ENCODE measurements at regions not wholly inside any gene's neighbourhood (a gene's known extent, or its start where the extent isn't known, plus 50 kb on each side); places are given as distances from the start of the nearest gene placed in this dataset.
"Not testable (repeated sequence)": the region's sequence is repeated elsewhere in the genome, so short reads cannot be mapped to it uniquely, and the experiment has no call there.

DNA sequence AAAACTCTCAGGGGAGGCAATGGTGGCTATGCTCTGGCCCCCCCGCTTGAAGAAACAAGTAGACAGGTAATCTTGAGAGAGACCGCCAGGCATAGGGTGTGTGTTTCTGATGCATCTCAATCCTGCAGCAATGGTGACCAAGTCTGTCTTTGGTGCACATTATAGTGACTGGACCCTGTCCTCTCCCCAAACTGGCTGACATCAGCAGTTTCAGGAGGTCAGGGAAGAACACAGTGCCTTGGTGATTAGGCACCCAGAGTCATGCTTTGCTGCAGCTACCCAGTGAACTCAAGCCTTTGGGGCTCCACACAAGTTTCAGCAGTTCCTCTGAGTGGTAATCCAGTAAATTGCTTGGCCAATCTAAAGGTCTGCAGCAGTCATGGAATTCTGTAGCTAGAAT lies 318.3 kb downstream of the SPIN4 start:
- H2AFZ ChIP-seq (ENCODE audit: low read depth) = no peak overlapping the region
- H3K36me3 ChIP-seq (ENCODE audit: insufficient read depth) = no peaks in the 10 kb centered on the region
- no peak overlapping the region for H3K9ac ChIP-seq
- no peaks in the 10 kb centered on the region for H3K27me3 ChIP-seq (ENCODE audit: insufficient read depth, low read depth)
- TF ChIP-seq, protein P1, sequence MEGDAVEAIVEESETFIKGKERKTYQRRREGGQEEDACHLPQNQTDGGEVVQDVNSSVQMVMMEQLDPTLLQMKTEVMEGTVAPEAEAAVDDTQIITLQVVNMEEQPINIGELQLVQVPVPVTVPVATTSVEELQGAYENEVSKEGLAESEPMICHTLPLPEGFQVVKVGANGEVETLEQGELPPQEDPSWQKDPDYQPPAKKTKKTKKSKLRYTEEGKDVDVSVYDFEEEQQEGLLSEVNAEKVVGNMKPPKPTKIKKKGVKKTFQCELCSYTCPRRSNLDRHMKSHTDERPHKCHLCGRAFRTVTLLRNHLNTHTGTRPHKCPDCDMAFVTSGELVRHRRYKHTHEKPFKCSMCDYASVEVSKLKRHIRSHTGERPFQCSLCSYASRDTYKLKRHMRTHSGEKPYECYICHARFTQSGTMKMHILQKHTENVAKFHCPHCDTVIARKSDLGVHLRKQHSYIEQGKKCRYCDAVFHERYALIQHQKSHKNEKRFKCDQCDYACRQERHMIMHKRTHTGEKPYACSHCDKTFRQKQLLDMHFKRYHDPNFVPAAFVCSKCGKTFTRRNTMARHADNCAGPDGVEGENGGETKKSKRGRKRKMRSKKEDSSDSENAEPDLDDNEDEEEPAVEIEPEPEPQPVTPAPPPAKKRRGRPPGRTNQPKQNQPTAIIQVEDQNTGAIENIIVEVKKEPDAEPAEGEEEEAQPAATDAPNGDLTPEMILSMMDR (conservative IDR thresholded peaks at IDR 0.05; ENCODE audit: low read depth, low read length) = no peak
- H3K79me2 ChIP-seq (ENCODE audit: insufficient read depth, low read depth) = no peaks in the 10 kb centered on the region
- no peak overlapping the region for H3K4me2 ChIP-seq
- no peaks in the 10 kb centered on the region for H3K4me1 ChIP-seq (ENCODE audit: low read depth, poor library complexity, severe bottlenecking)
- H4K20me1 ChIP-seq (ENCODE audit: insufficient read depth) = no peaks in the 10 kb centered on the region
- H3K27ac ChIP-seq = no peak overlapping the region
- H3K4me3 ChIP-seq (IDR thresholded peaks at IDR 0.05; ENCODE audit: insufficient read depth, low read depth, low read length) = no peak overlapping the region

GRCh38 chrX:63013549-63013948 lies 337.6 kb downstream of the SPIN4 start:
- Histone ChIP-seq H3K79me2 (ENCODE audit: insufficient read depth, low read depth) (no peaks in the 10 kb centered on the region), H2AFZ (ENCODE audit: low read depth) (no peak overlapping the region), H4K20me1 (ENCODE audit: insufficient read depth) (no peaks in the 10 kb centered on the region), H3K4me2 (no peak overlapping the region), H3K4me1 (ENCODE audit: low read depth, poor library complexity, severe bottlenecking) (no peaks in the 10 kb centered on the region), H3K36me3 (ENCODE audit: insufficient read depth) (no peaks in the 10 kb centered on the region), H3K27me3 (ENCODE audit: insufficient read depth, low read depth) (no peaks in the 10 kb centered on the region), H3K27ac (no peak overlapping the region), H3K4me3 (IDR thresholded peaks at IDR 0.05; ENCODE audit: insufficient read depth, low read depth, low read length) (no peak overlapping the region), H3K9ac (no peak overlapping the region)
- TF ChIP-seq, protein P1 (conservative IDR thresholded peaks at IDR 0.05; ENCODE audit: low read depth, low read length) = no peak

DNA sequence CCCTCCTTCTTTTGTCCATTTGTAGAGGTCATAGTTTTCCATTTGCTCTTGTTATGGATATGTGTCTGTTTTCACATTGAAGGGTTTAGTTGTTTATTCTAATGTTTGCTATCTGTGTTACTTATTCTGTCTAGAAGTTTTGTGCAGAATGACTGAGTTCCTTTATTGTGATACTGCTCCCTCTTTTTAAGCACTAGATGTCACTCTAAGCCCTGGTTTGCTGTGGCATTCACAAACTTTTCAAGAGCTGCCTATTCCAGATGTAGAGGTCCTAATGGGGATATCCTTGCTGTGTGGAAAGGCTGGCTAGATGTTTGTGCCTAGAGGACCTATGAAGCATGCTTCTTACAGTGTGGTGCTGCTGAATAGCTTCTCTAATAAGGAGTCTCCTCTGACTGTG lies 338.6 kb downstream of the SPIN4 start:
- H3K4me2 ChIP-seq = no peak overlapping the region
- no peak overlapping the region for H3K4me3 ChIP-seq (IDR thresholded peaks at IDR 0.05; ENCODE audit: insufficient read depth, low read depth, low read length)
- no peaks in the 10 kb centered on the region for H4K20me1 ChIP-seq (ENCODE audit: insufficient read depth)
- H2AFZ ChIP-seq (ENCODE audit: low read depth) = no peak overlapping the region
- H3K79me2 ChIP-seq (ENCODE audit: insufficient read depth, low read depth) = no peaks in the 10 kb centered on the region
- TF ChIP-seq, protein P1 (conservative IDR thresholded peaks at IDR 0.05; ENCODE audit: low read depth, low read length) = no peak
- H3K9ac ChIP-seq = no peak overlapping the region
- no peaks in the 10 kb centered on the region for H3K27me3 ChIP-seq (ENCODE audit: insufficient read depth, low read depth)
- no peaks in the 10 kb centered on the region for H3K36me3 ChIP-seq (ENCODE audit: insufficient read depth)
- no peak overlapping the region for H3K27ac ChIP-seq
- H3K4me1 ChIP-seq (ENCODE audit: low read depth, poor library complexity, severe bottlenecking) = no peaks in the 10 kb centered on the region

GRCh38 chrX:63000196-63000595 lies 350.9 kb downstream of the SPIN4 start:
- not testable (repeated sequence) for H3K36me3 ChIP-seq (ENCODE audit: insufficient read depth); H2AFZ ChIP-seq (ENCODE audit: low read depth); H3K4me2 ChIP-seq; H3K9ac ChIP-seq; H3K27me3 ChIP-seq (ENCODE audit: insufficient read depth, low read depth); H4K20me1 ChIP-seq (ENCODE audit: insufficient read depth); H3K79me2 ChIP-seq (ENCODE audit: insufficient read depth, low read depth); H3K4me3 ChIP-seq (IDR thresholded peaks at IDR 0.05; ENCODE audit: insufficient read depth, low read depth, low read length); H3K27ac ChIP-seq; H3K4me1 ChIP-seq (ENCODE audit: low read depth, poor library complexity, severe bottlenecking)

Data from KMS-11 (cell line).